IMR-90 (cell line): ENCODE measurements at regions not wholly inside any gene's neighbourhood (a gene's known extent, or its start where the extent isn't known, plus 50 kb on each side); places are given as distances from the start of the nearest gene placed in this dataset.

Experiments used
- ATAC-seq: fragments of 200-7000 bp; cut with Tn5 transposase; 2 replicates; pipeline ENCODE4 v1.9.1; 2020; ENCODE audit warnings: low read depth, mild to moderate bottlenecking, moderate library complexity
- BruUV-seq: library from RNA; stranded (reverse); fragments of 400-500 nt; replicated peaks from 2 replicates; lab custom pipeline; 2021; lab: Mats Ljungman, UMichigan
- CTCF ChIA-PET: fragments of 300-600 bp; formaldehyde crosslinking; extraction: SDS; loops from one replicate; lab custom pipeline; 2021; ENCODE audit warnings: antibody characterized with exemption; lab: Yijun Ruan, JAX
- POLR2A ChIA-PET: fragments of 300-600 bp; sonication (Branson Sonifier 250); formaldehyde crosslinking; loops from one replicate; lab custom pipeline; 2022; ENCODE audit warnings: antibody characterized with exemption; ENCODE audit not compliant: unreplicated experiment; lab: Charles Lee
- DNase-seq: peaks from one replicate; pipeline ENCODE4 v3.0.0; 2013
- H2AFZ ChIP-seq: replicated peaks from 2 replicates; pipeline ENCODE3; 2013; ENCODE audit warnings: low read length, mild to moderate bottlenecking; ENCODE audit not compliant: poor library complexity
- H2AK5ac ChIP-seq: 2 replicates; pipeline ENCODE4 v1.6.1; 2013; ENCODE audit warnings: low read depth, low read length, inconsistent platforms
- H2AK9ac ChIP-seq: replicated peaks from 2 replicates; pipeline ENCODE3; 2013; ENCODE audit warnings: mild to moderate bottlenecking, low read depth, low read length, moderate library complexity; ENCODE audit not compliant: poor library complexity
- H2BK120ac ChIP-seq: 2 replicates; pipeline ENCODE4 v1.6.1; 2013; ENCODE audit warnings: low read depth, low read length, inconsistent platforms
- H2BK15ac ChIP-seq: 3 replicates; pipeline ENCODE4 v1.6.1; 2013; ENCODE audit warnings: low read depth, low read length, inconsistent platforms
- H2BK20ac ChIP-seq: 2 replicates; pipeline ENCODE4 v1.6.1; 2013; ENCODE audit warnings: low read depth, mild to moderate bottlenecking, inconsistent platforms, low read length, moderate library complexity
- H2BK5ac ChIP-seq: 2 replicates; pipeline ENCODE4 v1.6.1; 2013; ENCODE audit warnings: mild to moderate bottlenecking, low read depth, low read length, inconsistent platforms; ENCODE audit not compliant: poor library complexity, severe bottlenecking
- H3K14ac ChIP-seq: replicated peaks from 2 replicates; pipeline ENCODE4 v1.6.1; 2013; ENCODE audit warnings: low read depth, low read length, inconsistent platforms
- H3K18ac ChIP-seq: 2 replicates; pipeline ENCODE4 v1.6.1; 2013; ENCODE audit warnings: low read depth, low read length, control low read depth
- H3K23ac ChIP-seq: 2 replicates; pipeline ENCODE4 v1.6.1; 2013; ENCODE audit warnings: low read depth, low read length, inconsistent platforms
- H3K27ac ChIP-seq: 2 replicates; pipeline ENCODE4 v1.5.1; 2013; ENCODE audit warnings: mild to moderate bottlenecking, control low read depth, low read length; ENCODE audit not compliant: insufficient read depth
- H3K27me3 ChIP-seq: 2 replicates; pipeline ENCODE4 v1.6.1; 2013; ENCODE audit warnings: low read length; ENCODE audit not compliant: control insufficient read depth, insufficient read depth
- H3K36me3 ChIP-seq: 2 replicates; pipeline ENCODE4 v1.6.1; 2013; ENCODE audit warnings: low read length, mixed read lengths; ENCODE audit not compliant: control insufficient read depth, insufficient read depth
- H3K4ac ChIP-seq: 2 replicates; pipeline ENCODE4 v1.6.1; 2013; ENCODE audit warnings: low read depth, low read length, inconsistent platforms
- H3K4me1 ChIP-seq: 2 replicates; pipeline ENCODE4 v1.6.1; 2013; ENCODE audit warnings: low read length, mixed read lengths; ENCODE audit not compliant: control insufficient read depth, insufficient read depth
- H3K4me2 ChIP-seq: 2 replicates; pipeline ENCODE4 v1.6.1; 2013; ENCODE audit warnings: low read depth, mild to moderate bottlenecking, control low read depth, low read length, moderate library complexity
- H3K4me3 ChIP-seq: 2 replicates; pipeline ENCODE4 v1.5.1; 2013; ENCODE audit warnings: low read depth, mild to moderate bottlenecking, control low read depth, low read length, moderate library complexity; ENCODE audit not compliant: insufficient read depth
- H3K56ac ChIP-seq: 2 replicates; pipeline ENCODE4 v1.6.1; 2013; ENCODE audit warnings: low read length, inconsistent platforms; ENCODE audit not compliant: insufficient read depth; ENCODE audit errors: extremely low read depth
- H3K79me1 ChIP-seq, 2 experiments: 2 replicates each; pipeline ENCODE4 v1.6.1; 2013; ENCODE audit warnings: low read length in 2 of 2, inconsistent platforms in 1 of 2, low read depth in 1 of 2
- H3K9ac ChIP-seq: 2 replicates; pipeline ENCODE4 v1.6.1; 2013; ENCODE audit warnings: low read depth, low read length, control low read depth
- H3K9me1 ChIP-seq: 2 replicates; pipeline ENCODE4 v1.6.1; 2013; ENCODE audit warnings: low read length, inconsistent platforms; ENCODE audit not compliant: insufficient read depth
- H3K9me3 ChIP-seq: 2 replicates; pipeline ENCODE4 v1.6.1; 2013; ENCODE audit warnings: low read length; ENCODE audit not compliant: control insufficient read depth, insufficient read depth
- H4K20me1 ChIP-seq: 2 replicates; pipeline ENCODE4 v1.6.1; 2013; ENCODE audit warnings: low read length, inconsistent platforms; ENCODE audit not compliant: insufficient read depth
- H4K5ac ChIP-seq: 2 replicates; pipeline ENCODE4 v1.6.1; 2013; ENCODE audit warnings: mild to moderate bottlenecking, low read depth, low read length, control low read depth
- H4K8ac ChIP-seq, 2 experiments: 2 replicates each; pipeline ENCODE4 v1.6.1; 2013; ENCODE audit warnings: low read depth in 2 of 2, low read length in 2 of 2, control low read depth in 1 of 2, inconsistent platforms in 1 of 2
- H4K91ac ChIP-seq: 2 replicates; pipeline ENCODE4 v1.6.1; 2013; ENCODE audit warnings: low read depth, low read length, inconsistent platforms; ENCODE audit not compliant: insufficient read depth
- FOS ChIP-seq: fragments of 150-350 bp; IDR thresholded peaks from 2 replicates; pipeline ENCODE4 v1.6.1; 2016; ENCODE audit warnings: low read depth, low read length
- MAZ ChIP-seq: IDR thresholded peaks from 2 replicates; pipeline ENCODE4 v1.6.1; 2012; ENCODE audit warnings: low read depth, mild to moderate bottlenecking, low read length, improper control_type of control experiment, moderate library complexity, borderline replicate concordance
- MXI1 ChIP-seq: IDR thresholded peaks from 2 replicates; pipeline ENCODE4 v1.6.1; 2012; ENCODE audit warnings: low read depth, mild to moderate bottlenecking, low read length, moderate library complexity, borderline replicate concordance
- POLR2A ChIP-seq: IDR thresholded peaks from 2 replicates; pipeline ENCODE4 v1.6.1; 2012; ENCODE audit warnings: mild to moderate bottlenecking, low read depth, low read length
- RAD21 ChIP-seq: IDR thresholded peaks from 2 replicates; pipeline ENCODE4 v1.6.1; 2012; ENCODE audit warnings: low read length, improper control_type of control experiment
- USF2 ChIP-seq: fragments of 150-350 bp; IDR thresholded peaks from 2 replicates; pipeline ENCODE4 v1.6.1; 2017; ENCODE audit warnings: mild to moderate bottlenecking, antibody characterized with exemption, low read length, low read depth
- WGBS, 2 experiments: methylation state at CpG; one replicate each; pipeline versions ENCODE4 v1.1.5 to v1.1.7; 2013; ENCODE audit warnings: missing lambda C conversion rate in 2 of 2; ENCODE audit not compliant: insufficient read length in 1 of 2; ENCODE audit errors: extremely low coverage in 2 of 2; 5-methylcytosine and 5-hydroxymethylcytosine counted together
- dilution Hi-C: fragments of 300-500 bp; cut with HindIII; formaldehyde crosslinking; loops from one replicate; pipeline ENCODE4 v1.14.3; 2018; ENCODE audit warnings: low sequenced_read_pairs; ENCODE audit not compliant: unreplicated experiment
- in situ Hi-C: fragments of 300-500 bp; cut with MboI; formaldehyde crosslinking; loops from 3 replicates; pipeline ENCODE4 v1.14.3; 2019; ENCODE audit warnings: low sequenced_read_pairs, inconsistent platforms, mixed read lengths
- intact Hi-C: fragments of 100-400 bp; cut with micrococcal nuclease; formaldehyde crosslinking; loops from 2 replicates; pipeline ENCODE4 v1.10.0; 2022

GRCh38 chr2:172658945-172659344, 76.7 kb upstream of the RAPGEF4 start:
- ATAC-seq (no peak), DNase-seq (no peak)
- Histone ChIP-seq H4K8ac (no peak overlapping the region), H3K4me2 (no peak overlapping the region), H3K79me1 (peaks cover 0 to 4% of the 10 kb centered on the region in 2 experiments; a peak in 1 of 4 replicates), H3K9me1 (peaks cover 10% of the 10 kb centered on the region), H4K5ac (no peak overlapping the region), H3K9ac (no peak overlapping the region), H2BK5ac (no peak overlapping the region), H3K9me3 (peaks cover 2% of the 10 kb centered on the region; the same call in 1 of the 2 replicates), H2BK20ac (no peak overlapping the region), H3K23ac (no peak overlapping the region), H3K14ac (no peak overlapping the region), H3K27me3 (no peaks in the 10 kb centered on the region), H4K91ac (no peak overlapping the region), H2AK5ac (no peak overlapping the region; the same call in 1 of the 2 replicates), H2AFZ (no peak overlapping the region), H2AK9ac (no peak overlapping the region), H3K4me1 (peaks cover 9% of the 10 kb centered on the region), H3K4ac (no peak overlapping the region), H3K36me3 (no peaks in the 10 kb centered on the region), H3K56ac (no peak overlapping the region), H2BK120ac (no peak overlapping the region), H2BK15ac (no peak overlapping the region), H3K18ac (no peak overlapping the region), H3K27ac (no peak overlapping the region), H3K4me3 (no peak overlapping the region), H4K20me1 (no peaks in the 10 kb centered on the region)
- intact Hi-C loops = no loop called here
- dilution Hi-C loops = no loop called here
- in situ Hi-C loops = no loop called here
- ChIA-PET POLR2A (no interaction called here), CTCF (no interaction called here)
- WGBS, 2 experiments = 100% methylated on average over 1 of the region's 5 CpGs; no CpG with 5 or more reads in 1 of the 2 experiments
- BruUV-seq = no TSS peak
- TF ChIP-seq MAZ (no peak), RAD21 (no peak), FOS (no peak), POLR2A (no peak), USF2 (no peak), MXI1 (no peak)
